ENCODE measurements at regions not wholly inside any gene's neighbourhood (a gene's known extent, or its start where the extent isn't known, plus 50 kb on each side); places are given as distances from the start of the nearest gene placed in this dataset.
"Not testable (repeated sequence)": the region's sequence is repeated elsewhere in the genome, so short reads cannot be mapped to it uniquely, and the experiment has no call there.

- not testable (repeated sequence) for H3K27me3 ChIP-seq (ENCODE audit: control insufficient read depth in 3 of 3, insufficient read depth in 3 of 3, low read depth in 1 of 3, low read length in 3 of 3); H3K14ac ChIP-seq (ENCODE audit: low read length); H2BK12ac ChIP-seq (ENCODE audit: low read length); H3K36me3 ChIP-seq (replicated peaks in 1 of 2; ENCODE audit: control insufficient read depth in 2 of 2, insufficient read depth in 2 of 2, low read length in 2 of 2); H2BK120ac ChIP-seq (ENCODE audit: low read depth, low read length); H2AK5ac ChIP-seq (ENCODE audit: low read depth, low read length); H3K9ac ChIP-seq (ENCODE audit: low read depth, low read length, poor library complexity); H3K23ac ChIP-seq (ENCODE audit: low read depth, low read length, poor library complexity); H4K8ac ChIP-seq (ENCODE audit: low read depth, low read length); H3K4ac ChIP-seq (ENCODE audit: low read length); H3K18ac ChIP-seq (ENCODE audit: low read length); H3K4me2 ChIP-seq (ENCODE audit: insufficient read depth, low read length, poor library complexity, severe bottlenecking); H2AFZ ChIP-seq (ENCODE audit: low read length); H2BK15ac ChIP-seq (ENCODE audit: low read length); H2BK5ac ChIP-seq (ENCODE audit: low read length); H3K4me1 ChIP-seq (ENCODE audit: control insufficient read depth in 2 of 2, insufficient read depth in 1 of 2, low read depth in 1 of 2, low read length in 2 of 2); DNase-seq (ENCODE audit: low spot score); H3K79me1 ChIP-seq (ENCODE audit: low read depth, low read length); H3K9me3 ChIP-seq (replicated peaks in 1 of 2; ENCODE audit: control insufficient read depth in 2 of 2, insufficient read depth in 1 of 2, low read depth in 1 of 2, low read length in 2 of 2); H4K91ac ChIP-seq (ENCODE audit: low read depth, low read length, poor library complexity); H3K4me3 ChIP-seq (ENCODE audit: low read length in 2 of 2); H3K27ac ChIP-seq (replicated peaks; ENCODE audit: low read length)
- no CpG with 5 or more reads among the region's 1 CpG for WGBS, 2 donors (ENCODE audit: extremely low coverage in 2 of 2, insufficient read length in 2 of 2, insufficient replicate concordance in 1 of 2)
Measured at GRCh38 chr6:2569420-2569819, 181.3 kb downstream of the MYLK4 start.

- Histone ChIP-seq H3K4me3 (ENCODE audit: low read length in 2 of 2) (no peak overlapping the region), H2AK5ac (ENCODE audit: low read depth, low read length) (no peak overlapping the region), H3K4me2 (ENCODE audit: insufficient read depth, low read length, poor library complexity, severe bottlenecking) (no peak overlapping the region), H3K18ac (ENCODE audit: low read length) (no peak overlapping the region), H3K27ac (replicated peaks; ENCODE audit: low read length) (no peak overlapping the region), H3K4ac (ENCODE audit: low read length) (no peak overlapping the region), H3K4me1 (ENCODE audit: control insufficient read depth in 2 of 2, insufficient read depth in 1 of 2, low read depth in 1 of 2, low read length in 2 of 2) (no peaks in the 10 kb centered on the region), H2BK15ac (ENCODE audit: low read length) (no peak overlapping the region), H3K27me3 (ENCODE audit: control insufficient read depth in 3 of 3, insufficient read depth in 3 of 3, low read depth in 1 of 3, low read length in 3 of 3) (peaks cover 0 to 2% (median 0%) of the 10 kb centered on the region in 3 experiments), H3K23ac (ENCODE audit: low read depth, low read length, poor library complexity) (no peak overlapping the region), H4K91ac (ENCODE audit: low read depth, low read length, poor library complexity) (no peak overlapping the region), H2BK120ac (ENCODE audit: low read depth, low read length) (no peak overlapping the region), H4K8ac (ENCODE audit: low read depth, low read length) (no peak overlapping the region), H3K79me1 (ENCODE audit: low read depth, low read length) (no peaks in the 10 kb centered on the region), H2AFZ (ENCODE audit: low read length) (no peak overlapping the region), H3K14ac (ENCODE audit: low read length) (no peak overlapping the region), H3K9ac (ENCODE audit: low read depth, low read length, poor library complexity) (no peak overlapping the region), H2BK12ac (ENCODE audit: low read length) (no peak overlapping the region), H3K9me3 (replicated peaks in 1 of 2; ENCODE audit: control insufficient read depth in 2 of 2, insufficient read depth in 1 of 2, low read depth in 1 of 2, low read length in 2 of 2) (no peaks in the 10 kb centered on the region), H2BK5ac (ENCODE audit: low read length) (no peak overlapping the region), H3K36me3 (replicated peaks in 1 of 2; ENCODE audit: control insufficient read depth in 2 of 2, insufficient read depth in 2 of 2, low read length in 2 of 2) (no peaks in the 10 kb centered on the region)
- DNase-seq (ENCODE audit: low spot score), result no peak
- WGBS, 2 donors (ENCODE audit: extremely low coverage in 2 of 2, insufficient read length in 2 of 2, insufficient replicate concordance in 1 of 2), result no CpG with 5 or more reads among the region's 1 CpG
Measured at GRCh38 chr6:2566048-2566447, 184.7 kb downstream of the MYLK4 start.

- H2BK12ac ChIP-seq (ENCODE audit: low read length), result no peak overlapping the region
- no peaks in the 10 kb centered on the region for H3K9me3 ChIP-seq (replicated peaks in 1 of 2; ENCODE audit: control insufficient read depth in 2 of 2, insufficient read depth in 1 of 2, low read depth in 1 of 2, low read length in 2 of 2)
- no peak overlapping the region for H2BK120ac ChIP-seq (ENCODE audit: low read depth, low read length)
- no peak overlapping the region for H3K4me3 ChIP-seq (ENCODE audit: low read length in 2 of 2)
- no peaks in the 10 kb centered on the region for H3K4me1 ChIP-seq (ENCODE audit: control insufficient read depth in 2 of 2, insufficient read depth in 1 of 2, low read depth in 1 of 2, low read length in 2 of 2)
- no peak overlapping the region for H2AFZ ChIP-seq (ENCODE audit: low read length)
- H3K4ac ChIP-seq (ENCODE audit: low read length), result no peak overlapping the region
- no peak overlapping the region for H3K23ac ChIP-seq (ENCODE audit: low read depth, low read length, poor library complexity)
- H3K14ac ChIP-seq (ENCODE audit: low read length), result no peak overlapping the region
- no peak overlapping the region for H2BK5ac ChIP-seq (ENCODE audit: low read length)
- no peak overlapping the region for H3K4me2 ChIP-seq (ENCODE audit: insufficient read depth, low read length, poor library complexity, severe bottlenecking)
- H2BK15ac ChIP-seq (ENCODE audit: low read length), result no peak overlapping the region
- H3K18ac ChIP-seq (ENCODE audit: low read length), result no peak overlapping the region
- peaks cover 0 to 7% (median 0%) of the 10 kb centered on the region in 3 experiments for H3K27me3 ChIP-seq (ENCODE audit: control insufficient read depth in 3 of 3, insufficient read depth in 3 of 3, low read depth in 1 of 3, low read length in 3 of 3)
- H3K36me3 ChIP-seq (replicated peaks in 1 of 2; ENCODE audit: control insufficient read depth in 2 of 2, insufficient read depth in 2 of 2, low read length in 2 of 2), result no peaks in the 10 kb centered on the region
- no peaks in the 10 kb centered on the region for H3K79me1 ChIP-seq (ENCODE audit: low read depth, low read length)
- no peak overlapping the region for H3K27ac ChIP-seq (replicated peaks; ENCODE audit: low read length)
- no peak overlapping the region for H2AK5ac ChIP-seq (ENCODE audit: low read depth, low read length)
- no peak overlapping the region for H4K91ac ChIP-seq (ENCODE audit: low read depth, low read length, poor library complexity)
- H3K9ac ChIP-seq (ENCODE audit: low read depth, low read length, poor library complexity), result no peak overlapping the region
- H4K8ac ChIP-seq (ENCODE audit: low read depth, low read length), result no peak overlapping the region
- no CpG with 5 or more reads among the region's 5 CpGs for WGBS, 2 donors (ENCODE audit: extremely low coverage in 2 of 2, insufficient read length in 2 of 2, insufficient replicate concordance in 1 of 2)
- no peak for DNase-seq (ENCODE audit: low spot score)
Measured at GRCh38 chr6:2565499-2565898, 185.2 kb downstream of the MYLK4 start.

DNA sequence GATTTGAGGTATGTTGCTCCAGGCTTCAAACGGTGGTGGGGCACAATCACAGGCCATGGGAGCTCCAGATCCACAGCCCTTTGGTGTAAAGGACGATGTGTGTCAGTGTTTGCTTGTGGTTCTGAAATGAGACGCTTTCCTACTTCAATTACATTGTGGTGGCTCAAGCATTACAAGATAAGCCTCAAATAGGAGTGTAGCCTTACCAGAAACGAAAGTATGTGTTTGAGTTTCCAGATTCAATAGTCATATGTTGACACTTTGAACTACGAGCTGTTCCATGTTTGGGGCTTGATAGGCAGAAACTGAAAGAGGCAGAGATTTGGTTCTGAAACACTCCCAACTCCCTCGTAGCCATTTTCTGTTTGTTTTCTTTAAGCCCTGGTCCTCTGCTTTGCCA, 187.1 kb downstream of the MYLK4 start:
- H3K4me3 ChIP-seq (ENCODE audit: low read length in 2 of 2), result no peak overlapping the region
- H3K27ac ChIP-seq (replicated peaks; ENCODE audit: low read length), result no peak overlapping the region
- H3K79me1 ChIP-seq (ENCODE audit: low read depth, low read length), result no peaks in the 10 kb centered on the region
- H3K9ac ChIP-seq (ENCODE audit: low read depth, low read length, poor library complexity), result no peak overlapping the region
- no peak overlapping the region for H2BK5ac ChIP-seq (ENCODE audit: low read length)
- H3K27me3 ChIP-seq (ENCODE audit: control insufficient read depth in 3 of 3, insufficient read depth in 3 of 3, low read depth in 1 of 3, low read length in 3 of 3), result peaks cover 0 to 7% (median 0%) of the 10 kb centered on the region in 3 experiments
- H2BK12ac ChIP-seq (ENCODE audit: low read length), result no peak overlapping the region
- no peak overlapping the region for H3K14ac ChIP-seq (ENCODE audit: low read length)
- no peaks in the 10 kb centered on the region for H3K36me3 ChIP-seq (replicated peaks in 1 of 2; ENCODE audit: control insufficient read depth in 2 of 2, insufficient read depth in 2 of 2, low read length in 2 of 2)
- H2AK5ac ChIP-seq (ENCODE audit: low read depth, low read length), result no peak overlapping the region
- H2AFZ ChIP-seq (ENCODE audit: low read length), result no peak overlapping the region
- peaks cover 3% of the 10 kb centered on the region in 2 donors for H3K4me1 ChIP-seq (ENCODE audit: control insufficient read depth in 2 of 2, insufficient read depth in 1 of 2, low read depth in 1 of 2, low read length in 2 of 2)
- no peak overlapping the region for H2BK120ac ChIP-seq (ENCODE audit: low read depth, low read length)
- DNase-seq (ENCODE audit: low spot score), result no peak
- no CpG with 5 or more reads among the region's 6 CpGs for WGBS, 2 donors (ENCODE audit: extremely low coverage in 2 of 2, insufficient read length in 2 of 2, insufficient replicate concordance in 1 of 2)
- H3K4me2 ChIP-seq (ENCODE audit: insufficient read depth, low read length, poor library complexity, severe bottlenecking), result no peak overlapping the region
- no peak overlapping the region for H4K91ac ChIP-seq (ENCODE audit: low read depth, low read length, poor library complexity)
- H3K9me3 ChIP-seq (replicated peaks in 1 of 2; ENCODE audit: control insufficient read depth in 2 of 2, insufficient read depth in 1 of 2, low read depth in 1 of 2, low read length in 2 of 2), result no peaks in the 10 kb centered on the region
- H3K23ac ChIP-seq (ENCODE audit: low read depth, low read length, poor library complexity), result no peak overlapping the region
- H3K18ac ChIP-seq (ENCODE audit: low read length), result no peak overlapping the region
- no peak overlapping the region for H2BK15ac ChIP-seq (ENCODE audit: low read length)
- no peak overlapping the region for H4K8ac ChIP-seq (ENCODE audit: low read depth, low read length)
- no peak overlapping the region for H3K4ac ChIP-seq (ENCODE audit: low read length)
